SH-SY5Y (cell line): ENCODE measurements at regions not wholly inside any gene's neighbourhood (a gene's known extent, or its start where the extent isn't known, plus 50 kb on each side); places are given as distances from the start of the nearest gene placed in this dataset.

Experiments used
- GATA2 ChIP-seq: IDR thresholded peaks from 2 replicates; pipeline ENCODE4 v1.6.1; 2011; ENCODE audit warnings: mild to moderate bottlenecking, low read depth, low read length
- GATA3 ChIP-seq: IDR thresholded peaks from 2 replicates; pipeline ENCODE4 v1.6.1; 2011; ENCODE audit warnings: low read depth, mild to moderate bottlenecking, low read length, moderate library complexity

DNA sequence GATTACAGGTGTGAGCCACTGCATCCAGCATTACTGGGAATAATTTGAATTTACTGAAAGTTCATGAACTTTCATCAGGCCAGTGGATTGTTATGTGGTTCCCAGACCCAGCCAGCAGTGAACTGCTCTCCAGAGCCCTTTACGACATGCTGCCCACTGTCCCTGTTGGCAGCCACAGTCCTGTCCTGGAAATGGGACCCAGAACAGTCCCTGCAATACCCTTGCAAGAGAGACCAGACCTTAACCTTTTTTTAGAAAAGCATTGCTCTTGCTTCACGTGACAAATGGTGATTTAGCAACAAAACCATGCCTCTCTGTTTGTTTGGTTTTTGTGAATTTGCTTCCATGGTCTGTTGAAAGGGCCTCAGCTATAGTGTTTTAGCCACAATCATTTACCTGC, 367.3 kb upstream of the C2CD4B start:
- no peak for TF ChIP-seq GATA3
- no peak for TF ChIP-seq GATA2

DNA sequence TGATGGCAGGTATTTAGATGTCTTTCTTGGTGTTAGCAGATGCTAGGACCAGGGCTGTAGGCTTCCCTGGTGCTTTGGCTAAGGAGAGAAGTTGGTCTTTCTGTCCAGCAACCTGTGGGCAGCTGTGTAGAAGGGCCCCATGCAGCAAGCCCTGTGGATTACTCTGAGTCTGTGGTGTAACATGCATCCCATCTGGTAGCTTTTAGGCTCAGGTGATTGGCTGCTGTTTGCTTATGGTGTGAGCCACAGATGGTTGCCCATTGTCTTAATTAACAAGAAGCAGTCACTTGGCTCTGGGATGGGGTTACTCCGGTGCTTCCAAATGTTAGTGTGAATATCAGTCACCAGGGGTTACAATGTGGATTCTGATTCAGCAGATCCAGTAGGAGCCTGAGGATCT, 368.6 kb upstream of the C2CD4B start:
- TF ChIP-seq GATA2: no peak
- no peak for TF ChIP-seq GATA3

DNA sequence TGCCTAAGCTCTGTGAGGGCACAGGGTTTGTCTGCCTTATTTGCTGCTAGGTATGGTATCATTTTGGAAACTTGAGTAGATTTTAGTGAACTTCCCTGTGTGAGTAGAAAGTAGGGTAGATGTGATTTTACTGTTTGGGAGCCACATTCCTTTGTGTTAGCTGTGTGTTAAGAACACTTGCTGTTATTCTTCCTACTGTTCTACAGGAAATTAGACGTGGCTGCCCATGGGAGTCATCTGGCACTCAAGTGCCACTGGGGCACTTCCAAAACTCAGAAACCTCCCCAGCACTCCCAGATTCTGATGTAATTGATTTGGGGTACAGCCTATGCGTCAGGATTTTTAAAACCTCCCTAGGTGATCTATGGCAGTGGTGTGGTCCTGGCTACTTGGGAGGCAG, 369.9 kb upstream of the C2CD4B start:
- TF ChIP-seq GATA3 (no peak), GATA2 (no peak)

DNA sequence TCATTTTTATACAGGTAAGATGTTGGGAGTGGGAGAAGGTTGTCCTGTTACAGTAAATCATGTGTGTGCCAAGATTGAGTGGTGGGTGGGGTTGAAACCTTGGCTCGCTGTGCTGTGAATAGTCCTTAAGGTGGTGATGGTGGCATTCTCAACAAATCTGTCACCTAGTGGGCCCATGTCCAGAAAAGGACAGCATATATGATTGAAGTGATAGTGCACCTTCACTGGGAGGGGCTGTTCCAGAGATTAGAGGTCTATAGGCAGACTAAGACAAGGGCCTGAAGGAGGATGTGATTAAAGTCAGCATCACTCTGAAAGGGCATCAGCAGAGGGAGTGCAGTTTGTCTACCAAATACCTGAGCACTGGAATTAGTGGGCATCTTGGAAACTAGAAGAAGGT, 374.2 kb upstream of the C2CD4B start:
- TF ChIP-seq GATA2 (no peak), GATA3 (no peak)

DNA sequence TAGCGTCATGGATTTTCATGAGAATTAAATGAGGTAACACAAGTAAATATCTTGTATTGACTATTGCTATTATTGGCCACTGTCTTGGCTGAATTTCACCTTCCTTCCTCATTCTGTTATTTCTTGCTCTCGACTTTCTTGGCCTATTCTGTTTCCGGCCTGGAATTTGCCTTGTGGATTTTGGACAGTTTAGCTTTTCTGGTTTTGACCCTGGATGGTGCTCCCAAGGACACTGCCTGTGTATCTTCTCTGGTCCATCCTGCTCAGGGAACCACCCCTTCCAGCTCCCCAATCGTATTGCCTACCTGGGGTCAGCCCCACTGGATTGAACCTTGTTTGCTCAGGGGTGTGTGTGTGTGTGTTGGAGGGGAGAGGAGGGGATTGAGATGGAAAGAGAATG, 376.2 kb upstream of the C2CD4B start:
- no peak for TF ChIP-seq GATA3
- TF ChIP-seq GATA2: no peak

DNA sequence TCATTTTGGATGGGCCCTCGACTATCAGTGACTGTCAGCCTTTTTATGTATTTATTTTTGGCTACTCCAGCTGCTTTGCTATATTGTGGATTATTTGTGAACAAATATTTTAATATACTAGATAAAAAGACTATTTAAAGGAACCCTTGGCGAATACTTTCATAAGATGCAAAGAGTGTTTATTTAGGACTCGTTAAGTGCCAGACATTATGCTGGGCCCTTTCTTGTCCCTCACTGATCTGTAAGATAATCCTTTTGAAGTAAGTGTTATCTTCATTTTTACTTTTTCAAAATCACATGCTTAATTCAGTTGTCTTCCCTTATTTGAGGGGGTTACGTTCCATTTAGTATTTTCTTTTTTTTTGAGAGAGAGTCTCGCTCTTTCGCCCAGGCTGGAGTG, 376.8 kb upstream of the C2CD4B start:
- no peak for TF ChIP-seq GATA3
- TF ChIP-seq GATA2: no peak

DNA sequence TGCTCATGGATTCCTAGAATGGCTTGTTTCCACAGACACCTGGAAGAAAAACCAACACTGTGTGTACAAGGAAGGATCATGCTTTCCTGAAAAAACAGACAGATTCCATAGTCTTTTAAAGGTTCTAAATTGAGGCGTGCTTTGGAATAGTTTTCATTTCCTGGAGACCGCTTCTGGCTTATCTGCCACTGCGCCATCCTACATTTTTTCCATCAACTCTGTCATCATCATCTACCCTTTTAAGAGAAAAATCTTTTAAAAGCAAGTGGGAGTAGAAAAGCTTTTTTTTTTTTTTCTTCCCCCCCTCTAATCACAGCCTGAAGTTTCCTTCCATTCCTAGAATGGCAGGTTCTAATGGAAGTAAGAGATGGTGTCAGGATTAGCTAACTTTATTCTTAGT, 379.4 kb upstream of the C2CD4B start:
- TF ChIP-seq GATA3: no peak
- TF ChIP-seq GATA2: no peak

DNA sequence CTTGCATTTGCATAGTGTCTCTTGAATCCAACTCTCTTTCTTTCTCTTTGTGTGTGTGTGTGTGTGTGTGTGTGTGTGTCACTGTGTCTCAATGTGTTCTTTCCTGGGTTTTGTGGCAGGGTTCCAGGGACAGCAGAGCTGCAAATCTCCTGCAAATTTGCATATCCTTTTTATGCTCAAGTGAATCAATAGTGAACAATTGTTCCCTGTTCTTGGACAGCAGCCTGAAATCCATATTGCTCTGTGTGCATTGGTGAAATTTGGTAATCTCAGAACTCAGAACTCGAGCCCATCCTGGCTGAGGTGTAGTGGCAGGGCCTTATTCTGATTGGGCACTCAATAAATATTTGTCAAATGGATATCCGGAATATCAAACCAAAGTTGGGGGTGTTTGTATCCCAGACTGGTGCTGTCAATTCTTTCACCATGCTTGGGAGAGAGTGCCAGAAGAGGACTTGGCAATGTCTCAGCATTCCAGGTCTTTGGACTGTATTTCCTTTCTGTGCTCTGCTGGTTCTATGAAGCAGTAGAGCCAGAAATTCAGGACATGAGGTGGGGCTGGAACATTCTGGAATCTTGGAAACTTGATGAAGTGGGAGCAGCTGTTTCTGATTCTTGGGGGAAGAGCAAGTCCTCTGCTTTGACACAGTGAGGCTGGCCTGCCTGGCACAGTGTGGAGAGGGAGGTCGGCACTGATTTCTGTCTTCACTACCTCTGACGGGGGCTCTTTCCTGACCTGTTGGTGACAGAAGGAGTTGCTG, 380.6 kb upstream of the C2CD4B start:
- TF ChIP-seq GATA3 (no peak), GATA2 (no peak)

DNA sequence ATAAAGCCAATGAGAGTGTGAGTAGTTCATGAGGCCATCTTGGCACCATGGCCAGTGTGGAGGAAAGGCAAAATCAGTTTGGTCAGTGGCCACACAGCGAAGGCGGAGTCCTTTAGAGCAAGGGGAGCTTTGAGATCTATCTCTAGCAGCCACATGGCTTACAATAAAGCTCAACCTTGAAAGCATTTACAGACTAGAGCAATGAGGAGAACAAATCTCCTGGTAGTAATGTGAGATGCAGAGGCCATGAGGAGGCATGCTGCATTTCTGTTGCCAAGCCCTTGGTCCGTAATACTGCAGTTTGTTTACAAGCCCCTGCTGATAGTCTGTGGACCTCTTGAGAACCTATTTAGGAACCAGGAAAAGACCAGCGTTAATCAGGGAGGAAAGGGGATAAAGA, 381.5 kb upstream of the C2CD4B start:
- TF ChIP-seq GATA3 (no peak), GATA2 (no peak)

DNA sequence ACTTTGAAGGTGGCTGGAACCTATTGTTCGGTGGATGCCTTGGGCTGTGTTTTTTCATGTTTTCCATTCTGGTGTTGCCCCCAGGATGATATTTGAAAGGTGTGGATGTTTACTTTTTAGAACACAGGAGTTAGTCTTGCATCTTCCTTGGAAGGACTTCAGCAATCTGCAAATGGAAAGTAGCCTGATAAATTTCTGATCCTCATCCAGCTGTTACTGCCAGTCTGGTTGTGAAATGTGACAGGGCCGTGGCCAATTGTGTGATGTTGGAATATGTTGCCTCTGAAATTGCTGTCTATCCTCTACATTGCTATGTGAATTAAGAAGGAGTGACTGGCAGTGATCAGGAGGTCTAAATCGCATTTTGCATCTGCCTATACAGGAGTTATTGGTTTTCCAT, 382.5 kb upstream of the C2CD4B start:
- TF ChIP-seq GATA3 (no peak), GATA2 (no peak)

DNA sequence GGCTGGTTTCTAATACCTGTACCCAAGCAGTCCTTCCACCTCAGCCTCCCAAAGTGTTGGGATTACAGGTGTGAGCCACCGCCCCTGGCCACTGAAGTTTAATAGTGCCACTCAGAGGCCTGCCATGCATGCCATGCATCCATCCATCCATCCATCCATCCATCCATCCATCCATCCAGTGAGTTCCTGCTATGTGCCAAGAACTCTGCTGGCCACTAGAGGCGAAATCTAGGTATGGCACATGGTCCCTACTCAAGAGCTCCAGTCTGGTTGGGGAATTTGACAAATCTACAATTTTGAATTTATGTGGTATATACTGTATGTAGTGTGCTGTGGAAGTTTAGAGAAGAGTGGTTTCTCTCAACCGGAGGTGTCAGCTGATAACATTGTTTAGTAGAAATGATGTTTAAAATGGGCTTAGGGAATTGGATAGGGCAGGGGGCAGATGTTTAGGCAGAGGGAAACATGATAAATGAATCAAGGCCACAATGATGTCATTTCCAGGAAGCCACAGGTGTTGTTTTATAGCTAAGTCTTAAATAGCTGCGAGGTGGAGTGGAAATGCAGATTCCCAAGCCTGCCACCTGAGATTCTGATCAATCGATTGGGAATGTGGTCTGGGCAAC, 384.4 kb upstream of the C2CD4B start:
- TF ChIP-seq GATA2 (no peak), GATA3 (no peak)

DNA sequence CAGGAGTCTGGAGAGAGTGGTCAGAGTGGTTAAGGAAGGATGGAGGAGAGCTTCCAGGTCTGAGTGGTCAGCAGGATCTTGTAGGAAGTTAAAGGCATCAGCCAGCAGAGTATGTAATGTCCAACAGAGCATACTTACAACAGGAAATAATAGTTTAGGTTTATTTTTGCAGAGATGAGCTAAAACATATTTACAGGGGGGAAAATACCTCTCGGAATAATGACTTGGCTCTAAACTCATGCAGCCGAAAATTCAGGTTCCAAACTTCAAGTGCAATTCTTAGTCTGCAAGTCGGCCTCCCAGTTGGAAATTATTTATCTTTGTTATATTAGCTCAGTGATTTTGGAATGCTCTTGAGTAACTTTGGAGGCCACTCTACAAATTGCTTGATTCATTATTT, 385.0 kb upstream of the C2CD4B start:
- TF ChIP-seq GATA2 (no peak), GATA3 (no peak)

DNA sequence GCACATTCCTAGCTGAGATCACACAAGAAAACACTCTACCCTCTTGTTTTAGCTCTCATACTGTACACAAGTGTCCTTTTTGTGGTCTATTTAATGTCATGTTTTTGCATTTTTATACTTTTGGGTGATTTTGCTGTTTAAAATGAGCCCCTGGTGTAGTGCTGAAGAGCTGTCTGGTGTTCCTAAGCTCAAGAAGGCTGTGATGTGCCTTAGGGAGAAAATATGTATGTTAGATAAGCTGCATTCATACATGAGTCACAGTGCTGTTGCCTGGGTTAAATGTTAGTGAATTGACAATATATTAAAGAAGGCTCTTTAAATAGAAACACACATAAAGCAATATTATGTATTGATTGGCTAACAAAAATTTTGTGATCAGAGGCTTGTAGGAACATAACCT, 387.4 kb upstream of the C2CD4B start:
- no peak for TF ChIP-seq GATA3
- TF ChIP-seq GATA2: no peak

DNA sequence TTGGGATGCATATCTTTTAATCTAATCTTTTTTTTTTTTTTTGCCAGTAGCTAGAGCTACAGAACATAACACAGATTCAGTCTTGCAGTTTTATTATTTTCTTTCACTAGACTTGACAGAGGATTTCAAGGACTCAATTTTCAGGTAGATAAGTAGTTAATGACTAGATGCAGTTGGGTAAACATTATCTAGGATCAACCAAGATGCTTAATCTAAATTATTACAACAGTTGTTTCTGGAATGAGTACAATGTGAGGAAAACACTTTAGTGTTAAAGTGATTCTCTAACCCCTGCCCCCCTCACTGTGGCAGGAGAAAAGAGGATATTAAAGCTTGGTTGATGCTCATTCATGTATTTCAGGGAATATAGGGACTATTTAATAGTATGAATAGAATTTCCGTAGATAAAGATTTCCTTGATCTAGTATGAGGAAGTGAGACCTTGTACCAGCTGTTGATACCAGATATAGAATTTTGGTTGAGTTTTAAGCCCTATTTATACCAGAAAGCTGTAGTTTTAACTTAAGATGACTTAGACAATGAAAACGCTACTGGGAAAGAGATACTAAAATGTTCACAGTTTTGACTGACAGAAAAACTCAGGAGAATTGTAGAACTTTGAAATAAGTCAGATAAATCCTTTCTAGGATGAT, 389.0 kb upstream of the C2CD4B start:
- TF ChIP-seq GATA2 (no peak; the same call in 1 of the 2 replicates), GATA3 (peak; percentile 49; the same call in 1 of the 2 replicates)
